ENCODE measurements at regions not wholly inside any gene's neighbourhood (a gene's known extent, or its start where the extent isn't known, plus 50 kb on each side); places are given as distances from the start of the nearest gene placed in this dataset.

GRCh38 chr4:20305976-20306375 is 54.3 kb downstream of the SLIT2 start:
- H3K9ac ChIP-seq (ENCODE audit: insufficient read depth, low read depth, low read length), result no peak overlapping the region
- no peaks in the 10 kb centered on the region for H3K4me1 ChIP-seq (ENCODE audit: insufficient read depth, low read length)
- no peak for FAIRE-seq
- H3K27me3 ChIP-seq (ENCODE audit: control insufficient read depth in 1 of 2, insufficient read depth in 2 of 2, low read length in 2 of 2), result no peaks in the 10 kb centered on the region
- DNase-seq (ENCODE audit: low spot score), result no peak
- H3K36me3 ChIP-seq (replicated peaks in 1 of 2; ENCODE audit: control insufficient read depth in 1 of 2, insufficient read depth in 2 of 2, low read length in 2 of 2), result no peaks in the 10 kb centered on the region
- no peak overlapping the region for H2AFZ ChIP-seq (ENCODE audit: low read length)
- no peak for TF ChIP-seq PITX1 (CRISPR knock-in tag; IDR thresholded peaks at IDR 0.05)
- TF ChIP-seq ZNF253 (CRISPR knock-in tag; IDR thresholded peaks at IDR 0.05; ENCODE audit: borderline replicate concordance), result no peak
- TF ChIP-seq HOXA9 (CRISPR knock-in tag; IDR thresholded peaks at IDR 0.05; ENCODE audit: borderline replicate concordance), result no peak
- TF ChIP-seq MYNN (CRISPR knock-in tag; IDR thresholded peaks at IDR 0.05; ENCODE audit: low read depth), result no peak
- no peak for TF ChIP-seq ZNF34 (CRISPR knock-in tag; IDR thresholded peaks at IDR 0.05; ENCODE audit: borderline replicate concordance)
- TF ChIP-seq BCLAF1 (IDR thresholded peaks at IDR 0.05), result no peak
- TF ChIP-seq ZNF101 (CRISPR knock-in tag; IDR thresholded peaks at IDR 0.05; ENCODE audit: borderline replicate concordance, low read depth), result no peak
- no peak for TF ChIP-seq ZNF556 (CRISPR knock-in tag; IDR thresholded peaks at IDR 0.05; ENCODE audit: borderline replicate concordance)
- no peak for TF ChIP-seq MAFK (conservative IDR thresholded peaks at IDR 0.05 in 1 of 2, IDR thresholded peaks at IDR 0.05 in 1 of 2; ENCODE audit: low read length in 2 of 2)
- TF ChIP-seq PRDM10 (CRISPR knock-in tag; IDR thresholded peaks at IDR 0.05; ENCODE audit: low read depth), result no peak
- no peak for TF ChIP-seq SIX4 (CRISPR knock-in tag; IDR thresholded peaks at IDR 0.05)
- no peak for TF ChIP-seq FOXM1 (CRISPR knock-in tag; IDR thresholded peaks at IDR 0.05)
- no peak for TF ChIP-seq SMARCC2 (IDR thresholded peaks at IDR 0.05)
- no peak for TF ChIP-seq REPIN1 (CRISPR knock-in tag; IDR thresholded peaks at IDR 0.05; ENCODE audit: borderline replicate concordance, low read depth)
- no peak for TF ChIP-seq ZNF33B (CRISPR knock-in tag; IDR thresholded peaks at IDR 0.05)
- ChIA-PET CTCF (ENCODE audit: low intra/inter-chr PET ratio, low total read pairs) (no interaction called here), POLR2A (no interaction called here)
- no peak overlapping the region for H3K27ac ChIP-seq (ENCODE audit: extremely low read length, insufficient read depth, low read length)
- BruUV-seq (replicated peaks), result no TSS peak
- no peaks in the 10 kb centered on the region for H4K20me1 ChIP-seq (ENCODE audit: insufficient read depth, low read length)
- H3K9me3 ChIP-seq (ENCODE audit: low read length), result no peaks in the 10 kb centered on the region
- no peak overlapping the region for H3K4me2 ChIP-seq (ENCODE audit: low read depth, low read length)
- intact Hi-C loops (cut with micrococcal nuclease; ENCODE audit: unreplicated experiment) (no loop called here), in situ Hi-C loops (cut with HindIII; ENCODE audit: extremely low pct_ligation_motif_present, low pct_unique_long_range_greater_than_20kb) (loop anchor here (25.0 kb wide), 1 partner anchor 381 kb away; no protein-coding TSS in a partner anchor)
- no peak overlapping the region for H3K4me3 ChIP-seq (replicated peaks in 1 of 3; ENCODE audit: insufficient read depth in 1 of 3, low read depth in 2 of 3, low read length in 3 of 3)
- WGBS (ENCODE audit: low lambda C conversion rate), result 14% methylated on average over 2 of the region's 2 CpGs
- ATAC-seq, result no peak
- no peaks in the 10 kb centered on the region for H3K79me2 ChIP-seq (ENCODE audit: insufficient read depth, low read length)
